Caco-2 (cell line): ENCODE measurements at regions not wholly inside any gene's neighbourhood (a gene's known extent, or its start where the extent isn't known, plus 50 kb on each side); places are given as distances from the start of the nearest gene placed in this dataset.
"Not testable (repeated sequence)": the region's sequence is repeated elsewhere in the genome, so short reads cannot be mapped to it uniquely, and the experiment has no call there.

Source experiments
- BruUV-seq: library from RNA; stranded (reverse); fragments of 400-500 nt; replicated peaks from 2 replicates; lab custom pipeline; 2021; lab: Mats Ljungman, UMichigan
- CTCF ChIA-PET: fragments of 300-600 bp; sonication (Branson Sonifier 250); formaldehyde crosslinking; loops from one replicate; lab custom pipeline; 2022; ENCODE audit warnings: antibody characterized with exemption; lab: Charles Lee
- POLR2A ChIA-PET: fragments of 300-600 bp; sonication (Branson Sonifier 250); formaldehyde crosslinking; loops from one replicate; lab custom pipeline; 2022; ENCODE audit warnings: antibody characterized with exemption; lab: Charles Lee
- DNase-seq, 2 experiments: peaks; one replicate each; pipeline versions ENCODE4 v3.0.0 to v3.0.0-alpha.2; 2020 to 2022
- H3K27me3 ChIP-seq: replicated peaks from 2 replicates; pipeline ENCODE4 v1.6.0; 2011; ENCODE audit warnings: low read length; ENCODE audit not compliant: control insufficient read depth, insufficient read depth
- H3K36me3 ChIP-seq: 2 replicates; pipeline ENCODE4 v1.5.1; 2011; ENCODE audit warnings: low read length; ENCODE audit not compliant: control insufficient read depth, insufficient read depth
- H3K4me1 ChIP-seq: fragments of 250-450 bp; sonication (Bioruptor Pico); 2 replicates; pipeline ENCODE4 v1.5.1; 2020; ENCODE audit warnings: mild to moderate bottlenecking
- H3K4me3 ChIP-seq: 2 replicates; pipeline ENCODE4 v1.5.1; 2011; ENCODE audit warnings: low read depth, mild to moderate bottlenecking, control low read depth, low read length
- H3K9me3 ChIP-seq: fragments of 250-450 bp; sonication (Bioruptor Pico); 2 replicates; pipeline ENCODE4 v1.5.1; 2020; ENCODE audit warnings: mild to moderate bottlenecking, moderate library complexity
- H3K27ac Mint-ChIP-seq: one replicate; pipeline ENCODE4 v1.8.0; 2022; ENCODE audit warnings: mixed read lengths; ENCODE audit not compliant: unreplicated experiment
- H3K27me3 Mint-ChIP-seq: one replicate; pipeline ENCODE4 v1.8.0; 2022; ENCODE audit warnings: mixed read lengths; ENCODE audit not compliant: insufficient read depth, unreplicated experiment
- H3K36me3 Mint-ChIP-seq: one replicate; pipeline ENCODE4 v1.8.0; 2022; ENCODE audit warnings: mild to moderate bottlenecking, mixed read lengths; ENCODE audit not compliant: insufficient read depth, unreplicated experiment
- H3K4me1 Mint-ChIP-seq: one replicate; pipeline ENCODE4 v1.8.0; 2022; ENCODE audit warnings: low read depth, mixed read lengths; ENCODE audit not compliant: unreplicated experiment
- H3K4me3 Mint-ChIP-seq: one replicate; pipeline ENCODE4 v1.8.0; 2022; ENCODE audit warnings: mild to moderate bottlenecking, moderate library complexity, mixed read lengths; ENCODE audit not compliant: unreplicated experiment
- H3K9me3 Mint-ChIP-seq: one replicate; pipeline ENCODE4 v1.8.0; 2022; ENCODE audit warnings: mixed read lengths; ENCODE audit not compliant: unreplicated experiment
- intact Hi-C: fragments of 100-400 bp; cut with micrococcal nuclease; formaldehyde crosslinking; loops from one replicate; pipeline ENCODE4 v1.10.0; 2022; ENCODE audit not compliant: unreplicated experiment
- TF ChIP-seq, protein P1 (sequence below), 2 experiments: fragments of 200-600 bp in 1 of 2; IDR thresholded peaks; 1 replicate in 1 of 2; 2 replicates in 1 of 2; pipeline versions ENCODE4 v1.5.1 to v1.8.0; 2011 to 2022; ENCODE audit warnings: antibody characterized with exemption in 1 of 2, control low read depth in 1 of 2, inconsistent platforms in 1 of 2, low read depth in 1 of 2, low read length in 1 of 2, mild to moderate bottlenecking in 1 of 2, moderate library complexity in 1 of 2; ENCODE audit not compliant: insufficient read depth in 1 of 2, severe bottlenecking in 1 of 2, unreplicated experiment in 1 of 2

- H3K36me3 Mint-ChIP-seq, H3K4me3 Mint-ChIP-seq, POLR2A ChIA-PET, H3K9me3 Mint-ChIP-seq, H3K27me3 ChIP-seq, BruUV-seq, H3K4me3 ChIP-seq, H3K27ac Mint-ChIP-seq, intact Hi-C loops, DNase-seq, H3K27me3 Mint-ChIP-seq, H3K36me3 ChIP-seq, CTCF ChIA-PET, H3K4me1 ChIP-seq, H3K9me3 ChIP-seq: not testable (repeated sequence)
- H3K4me1 Mint-ChIP-seq = peaks cover 20% of the 10 kb centered on the region
These were observed 68.7 kb downstream of the ART5 start for GRCh38 chr11:3572976-3573647.

DNA sequence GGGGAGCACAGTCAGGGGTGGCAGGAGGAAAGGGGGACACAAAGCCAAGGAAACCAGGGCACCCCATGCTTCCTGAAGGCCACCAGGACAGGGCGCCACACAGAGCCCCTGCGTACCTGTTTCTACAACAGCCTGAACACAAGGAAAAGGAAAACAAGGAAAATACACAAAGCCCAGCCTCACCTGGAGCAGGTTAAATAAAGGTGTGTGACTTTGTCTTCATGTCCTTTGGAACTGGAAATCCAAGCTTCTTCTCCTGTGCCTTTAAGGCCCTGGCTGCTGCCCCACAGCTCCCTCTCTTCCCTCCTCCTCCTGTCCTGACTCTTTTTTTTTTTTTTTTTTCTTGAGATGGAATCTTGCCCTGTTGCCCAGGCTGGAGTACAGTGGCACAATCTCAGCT, 70.0 kb downstream of the ART5 start:
- H3K9me3 Mint-ChIP-seq, H3K4me3 ChIP-seq, H3K27me3 Mint-ChIP-seq, H3K9me3 ChIP-seq, POLR2A ChIA-PET, H3K4me3 Mint-ChIP-seq, DNase-seq, BruUV-seq, H3K36me3 Mint-ChIP-seq, H3K4me1 ChIP-seq, H3K36me3 ChIP-seq, intact Hi-C loops, H3K27me3 ChIP-seq, H3K27ac Mint-ChIP-seq: not testable (repeated sequence)
- CTCF ChIA-PET = interaction anchor here (0.7 kb wide), 1 partner anchor 551 kb away, joined by 5 read pairs; no protein-coding TSS in a partner anchor
- H3K4me1 Mint-ChIP-seq = peaks cover 20% of the 10 kb centered on the region

DNA sequence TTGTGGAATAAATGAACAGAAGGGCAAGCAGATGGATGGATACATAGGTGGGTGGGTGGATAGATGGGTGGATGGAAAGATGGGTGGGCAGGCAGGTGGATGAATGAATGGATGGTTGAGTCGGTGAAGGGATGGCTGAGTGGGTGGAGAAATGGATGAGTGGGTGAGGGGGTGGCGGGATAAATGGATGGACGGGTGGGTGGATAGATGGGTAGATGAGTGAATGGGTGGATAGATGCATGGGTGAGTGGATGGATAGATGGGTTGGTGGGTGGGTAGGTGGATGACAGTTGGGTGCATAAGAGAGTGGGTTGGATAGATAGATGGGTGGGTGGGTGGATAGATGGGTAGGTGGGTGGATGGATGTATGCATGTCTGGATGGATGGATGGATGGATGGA, 76.0 kb downstream of the ART5 start:
- H3K27me3 Mint-ChIP-seq, H3K27me3 ChIP-seq, H3K4me1 Mint-ChIP-seq, H3K4me3 Mint-ChIP-seq, DNase-seq, H3K36me3 ChIP-seq, H3K36me3 Mint-ChIP-seq, intact Hi-C loops, H3K9me3 Mint-ChIP-seq, H3K9me3 ChIP-seq, H3K4me3 ChIP-seq, CTCF ChIA-PET, H3K27ac Mint-ChIP-seq, POLR2A ChIA-PET, H3K4me1 ChIP-seq, BruUV-seq: not testable (repeated sequence)

- BruUV-seq, H3K36me3 ChIP-seq, H3K9me3 ChIP-seq, H3K27me3 ChIP-seq, H3K4me3 Mint-ChIP-seq, H3K4me1 Mint-ChIP-seq, H3K27ac Mint-ChIP-seq, H3K27me3 Mint-ChIP-seq, H3K4me1 ChIP-seq, H3K4me3 ChIP-seq, POLR2A ChIA-PET, H3K9me3 Mint-ChIP-seq, H3K36me3 Mint-ChIP-seq: not testable (repeated sequence)
- intact Hi-C loops = loop anchor here (5.0 kb wide), 1 partner anchor 87 kb away; no protein-coding TSS in a partner anchor
- DNase-seq = peak in 1 of 2 experiments; percentile 59
- CTCF ChIA-PET = interaction anchor here (0.7 to 1.6 kb wide), 2 partner anchors 87 to 244 kb away, joined by 4 read pairs; no protein-coding TSS in a partner anchor
- TF ChIP-seq, protein P1, sequence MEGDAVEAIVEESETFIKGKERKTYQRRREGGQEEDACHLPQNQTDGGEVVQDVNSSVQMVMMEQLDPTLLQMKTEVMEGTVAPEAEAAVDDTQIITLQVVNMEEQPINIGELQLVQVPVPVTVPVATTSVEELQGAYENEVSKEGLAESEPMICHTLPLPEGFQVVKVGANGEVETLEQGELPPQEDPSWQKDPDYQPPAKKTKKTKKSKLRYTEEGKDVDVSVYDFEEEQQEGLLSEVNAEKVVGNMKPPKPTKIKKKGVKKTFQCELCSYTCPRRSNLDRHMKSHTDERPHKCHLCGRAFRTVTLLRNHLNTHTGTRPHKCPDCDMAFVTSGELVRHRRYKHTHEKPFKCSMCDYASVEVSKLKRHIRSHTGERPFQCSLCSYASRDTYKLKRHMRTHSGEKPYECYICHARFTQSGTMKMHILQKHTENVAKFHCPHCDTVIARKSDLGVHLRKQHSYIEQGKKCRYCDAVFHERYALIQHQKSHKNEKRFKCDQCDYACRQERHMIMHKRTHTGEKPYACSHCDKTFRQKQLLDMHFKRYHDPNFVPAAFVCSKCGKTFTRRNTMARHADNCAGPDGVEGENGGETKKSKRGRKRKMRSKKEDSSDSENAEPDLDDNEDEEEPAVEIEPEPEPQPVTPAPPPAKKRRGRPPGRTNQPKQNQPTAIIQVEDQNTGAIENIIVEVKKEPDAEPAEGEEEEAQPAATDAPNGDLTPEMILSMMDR (IDR thresholded peaks at IDR 0.05; ENCODE audit: insufficient read depth in 1 of 2, low read depth in 1 of 2, low read length in 1 of 2, severe bottlenecking in 1 of 2, unreplicated experiment in 1 of 2) = peak; percentile 48 to 56
These were observed 77.4 kb downstream of the ART5 start for GRCh38 chr11:3564383-3564782.

DNA sequence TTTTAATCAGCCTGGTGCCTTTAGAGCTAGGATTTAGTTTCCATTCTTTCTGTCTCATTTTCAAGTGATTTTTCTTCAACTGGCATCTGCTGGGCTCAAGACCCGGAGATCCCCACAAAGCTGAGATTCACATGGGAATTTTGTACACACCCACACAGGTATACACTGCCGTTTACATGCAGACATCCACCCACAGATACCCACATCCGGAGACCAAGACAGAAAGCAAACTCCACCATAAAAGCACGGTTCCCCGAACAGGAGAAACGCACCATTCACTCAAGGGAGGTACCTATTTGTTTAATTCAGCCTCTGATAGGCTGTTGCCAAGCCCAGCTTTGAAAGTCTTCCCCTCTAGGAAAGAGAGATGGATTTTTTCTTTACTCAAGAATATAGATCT, 87.2 kb downstream of the ART5 start:
- H3K4me3 ChIP-seq, BruUV-seq, H3K36me3 Mint-ChIP-seq, POLR2A ChIA-PET, H3K4me3 Mint-ChIP-seq, H3K27me3 ChIP-seq, H3K36me3 ChIP-seq, H3K9me3 ChIP-seq, H3K27me3 Mint-ChIP-seq, DNase-seq, CTCF ChIA-PET, H3K27ac Mint-ChIP-seq, intact Hi-C loops, H3K4me1 ChIP-seq, H3K4me1 Mint-ChIP-seq: not testable (repeated sequence)
- H3K9me3 Mint-ChIP-seq = peaks cover 29% of the 10 kb centered on the region

GRCh38 chr11:3544990-3545389, 96.8 kb downstream of the ART5 start:
- BruUV-seq, H3K9me3 ChIP-seq, H3K4me3 Mint-ChIP-seq, H3K4me3 ChIP-seq, intact Hi-C loops, H3K27ac Mint-ChIP-seq, H3K36me3 ChIP-seq, POLR2A ChIA-PET, H3K4me1 Mint-ChIP-seq, H3K36me3 Mint-ChIP-seq, CTCF ChIA-PET, H3K27me3 ChIP-seq, H3K9me3 Mint-ChIP-seq, DNase-seq, H3K27me3 Mint-ChIP-seq, H3K4me1 ChIP-seq: not testable (repeated sequence)
